HepG2 (cell line): ENCODE measurements at regions not wholly inside any gene's neighbourhood (a gene's known extent, or its start where the extent isn't known, plus 50 kb on each side); places are given as distances from the start of the nearest gene placed in this dataset.

Source experiments
- CEBPZ ChIP-seq: IDR thresholded peaks from 2 replicates; pipeline ENCODE4 v1.6.1; 2012; ENCODE audit warnings: low read length, improper control_type of control experiment
- RBAK ChIP-seq: sonication (generic); formaldehyde crosslinking; IDR thresholded peaks from 2 replicates; pipeline ENCODE4 v1.5.1; 2020; ENCODE audit warnings: mild to moderate bottlenecking, missing genetic modification reagents
- RFX5 ChIP-seq: IDR thresholded peaks from 2 replicates; pipeline ENCODE4 v1.6.1; 2011; ENCODE audit warnings: low read depth, low read length, improper control_type of control experiment

GRCh38 chr6:125375821-125376220 lies 74.1 kb upstream of the HDDC2 start:
- no peak for TF ChIP-seq CEBPZ
- no peak for TF ChIP-seq RBAK
- TF ChIP-seq RFX5 = no peak
